Muscle layer of duodenum (tissue), 2 donors: ENCODE measurements at regions not wholly inside any gene's neighbourhood (a gene's known extent, or its start where the extent isn't known, plus 50 kb on each side); places are given as distances from the start of the nearest gene placed in this dataset.

Source experiments
- H3K27ac ChIP-seq: one replicate; pipeline ENCODE4 v1.7.0; 2013; ENCODE audit warnings: mild to moderate bottlenecking, low read length
- H3K27me3 ChIP-seq: one replicate; pipeline ENCODE4 v1.7.0; 2013; ENCODE audit warnings: low read depth, mild to moderate bottlenecking, control low read depth, low read length
- H3K36me3 ChIP-seq, 2 donors: one replicate each; pipeline ENCODE4 v1.7.0; 2013; ENCODE audit warnings: low read length in 2 of 2, control low read depth in 1 of 2, mild to moderate bottlenecking in 1 of 2; ENCODE audit not compliant: insufficient read depth in 2 of 2, control insufficient read depth in 1 of 2
- H3K4me1 ChIP-seq, 2 donors: one replicate each; pipeline ENCODE4 v1.7.0; 2013; ENCODE audit warnings: low read length in 2 of 2, mild to moderate bottlenecking in 2 of 2, control low read depth in 1 of 2, moderate library complexity in 1 of 2; ENCODE audit not compliant: insufficient read depth in 2 of 2, control insufficient read depth in 1 of 2
- H3K4me3 ChIP-seq, 2 donors: one replicate each; pipeline ENCODE4 v1.7.0; 2013; ENCODE audit warnings: low read length in 2 of 2, low read depth in 1 of 2, mild to moderate bottlenecking in 1 of 2
- H3K9me3 ChIP-seq, 2 donors: one replicate each; pipeline ENCODE4 v1.7.0; 2013; ENCODE audit warnings: low read length in 2 of 2, control low read depth in 1 of 2, mild to moderate bottlenecking in 1 of 2; ENCODE audit not compliant: control insufficient read depth in 1 of 2
- donor health status: healthy.

DNA sequence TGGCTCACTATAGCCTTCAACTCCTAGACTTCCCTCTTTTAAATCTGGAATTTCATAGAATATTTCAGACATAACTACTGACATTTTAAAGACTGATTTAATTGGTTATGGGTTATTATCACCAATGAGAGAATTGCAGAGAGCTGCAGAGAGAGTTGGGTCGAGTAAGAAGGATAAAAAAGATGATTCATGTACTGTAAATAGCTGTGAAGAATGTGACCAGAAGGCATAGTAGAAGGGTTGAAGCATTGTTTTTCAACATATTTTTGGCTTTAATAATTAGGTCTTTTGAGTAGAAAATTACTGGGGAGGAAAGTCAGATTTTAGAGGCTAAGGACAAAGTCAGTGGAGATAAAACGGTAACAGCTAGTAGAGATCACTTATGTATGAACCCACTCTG is 503.2 kb upstream of the SLC8A1 start:
- H3K27ac ChIP-seq: no peak overlapping the region
- no peaks in the 10 kb centered on the region for H3K9me3 ChIP-seq
- no peaks in the 10 kb centered on the region for H3K4me1 ChIP-seq
- H3K36me3 ChIP-seq: no peaks in the 10 kb centered on the region
- H3K27me3 ChIP-seq: no peaks in the 10 kb centered on the region
- H3K4me3 ChIP-seq: no peak overlapping the region

GRCh38 chr2:40955635-40956034 is 503.7 kb upstream of the SLC8A1 start:
- Histone ChIP-seq H3K27ac (no peak overlapping the region), H3K9me3 (no peaks in the 10 kb centered on the region), H3K4me1 (no peaks in the 10 kb centered on the region), H3K27me3 (no peaks in the 10 kb centered on the region), H3K36me3 (no peaks in the 10 kb centered on the region), H3K4me3 (no peak overlapping the region)

GRCh38 chr2:40957508-40957907 is 505.6 kb upstream of the SLC8A1 start:
- no peaks in the 10 kb centered on the region for H3K4me1 ChIP-seq
- no peaks in the 10 kb centered on the region for H3K36me3 ChIP-seq
- no peak overlapping the region for H3K4me3 ChIP-seq
- no peak overlapping the region for H3K27ac ChIP-seq
- H3K9me3 ChIP-seq: no peaks in the 10 kb centered on the region
- no peaks in the 10 kb centered on the region for H3K27me3 ChIP-seq

GRCh38 chr2:40962026-40962425 is 510.1 kb upstream of the SLC8A1 start:
- no peak overlapping the region for H3K27ac ChIP-seq

GRCh38 chr2:40964509-40965250 is 512.8 kb upstream of the SLC8A1 start:
- Histone ChIP-seq H3K4me1 (no peaks in the 10 kb centered on the region), H3K36me3 (no peaks in the 10 kb centered on the region), H3K4me3 (no peak overlapping the region), H3K9me3 (no peaks in the 10 kb centered on the region), H3K27me3 (no peaks in the 10 kb centered on the region), H3K27ac (no peak overlapping the region)

More at GRCh38 chr2:40962026-40962425, 510.1 kb upstream of the SLC8A1 start:
- no peaks in the 10 kb centered on the region for H3K9me3 ChIP-seq
- no peak overlapping the region for H3K4me3 ChIP-seq
- H3K27me3 ChIP-seq: no peaks in the 10 kb centered on the region
- H3K36me3 ChIP-seq: no peaks in the 10 kb centered on the region
- no peaks in the 10 kb centered on the region for H3K4me1 ChIP-seq

DNA sequence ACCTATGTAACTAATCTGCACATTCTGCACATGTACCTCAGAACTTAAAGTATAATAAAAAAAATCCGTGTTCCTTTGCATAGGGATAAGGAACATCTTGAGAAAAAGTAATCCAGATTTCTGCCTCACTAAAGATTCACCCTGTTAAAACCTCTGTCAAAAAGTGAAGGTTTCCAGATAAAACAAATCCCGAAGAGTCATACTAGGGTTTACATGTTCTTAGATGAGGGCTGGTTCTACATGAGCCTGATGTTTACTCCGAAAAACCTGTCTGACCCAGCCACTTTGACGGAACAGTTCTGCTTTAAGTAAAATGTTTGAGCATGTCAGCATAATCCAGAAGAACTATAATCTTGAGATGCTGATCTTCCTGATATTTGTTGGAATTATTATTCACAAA is 515.6 kb upstream of the SLC8A1 start:
- Histone ChIP-seq H3K27ac (no peak overlapping the region), H3K4me1 (no peaks in the 10 kb centered on the region), H3K36me3 (no peaks in the 10 kb centered on the region), H3K9me3 (no peaks in the 10 kb centered on the region), H3K4me3 (no peak overlapping the region), H3K27me3 (no peaks in the 10 kb centered on the region)

DNA sequence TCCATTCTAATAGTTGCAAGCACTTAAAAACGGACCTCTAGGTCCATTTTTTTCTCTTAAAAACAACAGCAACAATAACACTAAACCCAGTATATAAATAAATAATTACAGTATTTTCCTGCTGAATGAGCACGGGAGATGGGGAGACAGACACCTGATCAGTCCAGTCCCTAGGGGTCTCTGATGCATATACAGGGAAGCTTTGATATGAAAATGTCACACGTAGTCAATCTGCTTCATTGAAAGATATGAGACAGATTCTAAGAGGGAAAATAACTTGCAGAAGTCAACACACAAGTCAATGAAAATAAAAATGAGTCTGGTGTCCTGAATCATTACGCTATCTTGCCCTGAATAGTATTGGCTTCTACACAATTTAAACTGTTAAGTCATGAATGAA is 523.3 kb upstream of the SLC8A1 start:
- H3K9me3 ChIP-seq: no peaks in the 10 kb centered on the region
- no peak overlapping the region for H3K27ac ChIP-seq
- H3K27me3 ChIP-seq: no peaks in the 10 kb centered on the region
- H3K4me3 ChIP-seq: no peak overlapping the region
- no peaks in the 10 kb centered on the region for H3K4me1 ChIP-seq
- H3K36me3 ChIP-seq: no peaks in the 10 kb centered on the region

GRCh38 chr2:40997362-40997761 is 545.5 kb upstream of the SLC8A1 start:
- Histone ChIP-seq H3K27ac (no peak overlapping the region), H3K9me3 (peaks cover 0 to 3% of the 10 kb centered on the region in 2 donors), H3K4me3 (no peak overlapping the region), H3K4me1 (no peaks in the 10 kb centered on the region), H3K36me3 (no peaks in the 10 kb centered on the region), H3K27me3 (no peaks in the 10 kb centered on the region)

GRCh38 chr2:41000374-41000773 is 548.5 kb upstream of the SLC8A1 start:
- no peaks in the 10 kb centered on the region for H3K36me3 ChIP-seq
- no peak overlapping the region for H3K27ac ChIP-seq
- peaks cover 0 to 3% of the 10 kb centered on the region in 2 donors for H3K9me3 ChIP-seq
- no peaks in the 10 kb centered on the region for H3K4me1 ChIP-seq
- H3K27me3 ChIP-seq: no peaks in the 10 kb centered on the region
- no peak overlapping the region for H3K4me3 ChIP-seq

DNA sequence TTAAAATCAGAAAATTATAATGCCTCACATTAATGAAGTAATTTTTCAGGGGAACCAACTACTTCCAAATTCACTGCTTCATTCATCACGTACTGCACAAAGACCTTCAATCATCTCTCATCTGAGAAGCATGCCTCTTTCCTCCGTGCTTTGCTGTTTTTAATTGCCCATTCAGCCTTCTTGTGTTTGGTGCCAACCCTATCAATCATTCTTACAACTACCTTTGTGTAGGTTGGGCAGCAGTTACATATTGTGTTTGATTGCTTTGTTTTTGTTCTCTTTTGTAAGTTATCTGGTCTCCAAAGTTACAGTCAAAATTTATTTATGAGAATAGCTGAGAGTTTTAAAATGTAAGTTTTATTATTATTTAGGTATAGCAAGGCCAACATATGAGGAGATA is 549.0 kb upstream of the SLC8A1 start:
- Histone ChIP-seq H3K36me3 (no peaks in the 10 kb centered on the region), H3K27ac (no peak overlapping the region), H3K4me1 (no peaks in the 10 kb centered on the region), H3K9me3 (peaks cover 0 to 3% of the 10 kb centered on the region in 2 donors), H3K27me3 (no peaks in the 10 kb centered on the region), H3K4me3 (no peak overlapping the region)

- Histone ChIP-seq H3K27ac (no peak overlapping the region), H3K4me3 (no peak overlapping the region), H3K36me3 (no peaks in the 10 kb centered on the region), H3K9me3 (peaks cover 0 to 3% of the 10 kb centered on the region in 2 donors), H3K4me1 (no peaks in the 10 kb centered on the region), H3K27me3 (no peaks in the 10 kb centered on the region)
Observed at GRCh38 chr2:41004700-41005099, 552.8 kb upstream of the SLC8A1 start.

DNA sequence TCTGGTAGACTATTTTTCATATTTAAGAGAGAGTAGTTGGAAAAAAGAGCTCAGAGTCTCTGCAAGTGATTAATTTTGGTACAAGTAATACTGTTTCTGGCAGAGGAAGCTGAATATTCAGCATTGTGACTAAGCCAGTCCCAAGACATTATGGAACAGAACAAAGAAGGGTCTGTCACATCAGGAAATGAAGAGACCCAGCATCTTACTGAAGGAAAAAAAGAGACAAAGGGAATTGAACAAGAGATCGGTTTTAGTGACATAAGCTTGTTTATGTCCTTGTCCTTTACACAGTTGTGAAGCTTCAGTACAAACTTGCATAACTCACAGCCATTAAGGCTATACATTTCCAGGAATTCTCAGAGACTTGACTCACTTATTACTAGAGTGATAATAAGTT is 568.5 kb upstream of the SLC8A1 start:
- no peaks in the 10 kb centered on the region for H3K27me3 ChIP-seq
- no peaks in the 10 kb centered on the region for H3K9me3 ChIP-seq
- no peaks in the 10 kb centered on the region for H3K4me1 ChIP-seq

More for the DNA sequence above, 568.5 kb upstream of the SLC8A1 start:
- Histone ChIP-seq H3K27ac (no peak overlapping the region), H3K4me3 (no peak overlapping the region), H3K36me3 (no peaks in the 10 kb centered on the region)
